NCI-H1092 (cell line): ENCODE measurements at regions not wholly inside any gene's neighbourhood (a gene's known extent, or its start where the extent isn't known, plus 50 kb on each side); places are given as distances from the start of the nearest gene placed in this dataset.
"Not testable (repeated sequence)": the region's sequence is repeated elsewhere in the genome, so short reads cannot be mapped to it uniquely, and the experiment has no call there.

ENCODE experiments used
- DNase-seq: peaks from one replicate; lab custom pipeline; 2025; lab: John Stamatoyannopoulos, UW

DNA sequence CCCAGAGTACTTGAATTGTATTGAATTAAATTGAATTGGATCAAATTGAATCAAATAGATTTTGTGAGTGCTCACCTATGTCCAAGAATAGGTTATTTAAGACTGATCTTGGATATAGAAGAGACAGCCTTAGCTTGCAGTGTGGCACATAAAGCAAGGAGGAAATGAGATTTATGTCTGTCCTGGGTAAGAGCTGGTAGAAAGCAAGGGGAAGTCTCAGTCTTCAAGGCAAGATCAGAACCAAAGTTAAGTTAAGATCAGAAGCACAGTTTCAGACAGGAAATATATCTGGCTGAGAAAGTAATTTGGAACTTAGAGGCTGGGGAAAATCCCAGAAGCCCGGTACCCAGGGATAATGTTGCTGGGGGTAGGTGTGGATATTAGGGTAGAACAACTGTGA, 244.4 kb upstream of the ARPP21 start:
- no peak for DNase-seq

DNA sequence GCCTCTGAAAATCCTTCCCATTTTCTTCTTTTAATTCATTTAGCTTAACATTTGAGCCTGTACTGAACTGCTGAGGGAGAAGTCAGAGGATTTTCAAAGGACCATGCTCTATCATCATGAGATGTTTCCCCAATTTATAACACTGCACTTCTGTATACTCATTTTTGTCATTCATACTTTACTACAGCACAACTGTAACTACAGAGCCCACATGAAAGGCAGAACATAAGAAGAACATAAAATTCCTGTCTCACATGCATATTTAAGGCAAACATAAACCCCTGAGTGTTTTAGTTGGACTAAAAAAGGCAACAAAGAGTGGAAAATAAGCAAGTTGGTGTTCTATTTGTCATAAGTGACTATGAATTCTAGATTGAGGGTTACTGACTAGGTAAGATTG, 237.7 kb upstream of the ARPP21 start:
- DNase-seq, result no peak

DNA sequence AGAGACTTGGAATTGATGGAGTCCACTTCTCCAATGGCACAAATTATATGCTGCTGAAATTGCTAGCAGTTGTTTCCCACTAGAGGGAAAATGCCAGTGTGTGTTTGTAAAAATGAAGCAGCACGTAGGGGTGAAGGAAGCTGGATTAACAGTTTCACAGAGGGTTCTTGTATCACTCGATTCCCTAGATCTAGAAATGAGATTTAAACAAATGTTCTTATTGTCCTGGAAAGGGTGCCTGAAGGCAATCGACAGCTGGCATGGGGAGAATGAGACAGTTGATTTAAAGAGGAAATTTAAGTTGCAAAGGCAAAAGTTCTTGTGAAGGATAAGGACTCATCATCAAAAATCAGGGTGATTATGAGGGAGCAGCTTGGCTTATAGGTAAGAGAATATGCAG, 234.8 kb upstream of the ARPP21 start:
- DNase-seq, result no peak

DNA sequence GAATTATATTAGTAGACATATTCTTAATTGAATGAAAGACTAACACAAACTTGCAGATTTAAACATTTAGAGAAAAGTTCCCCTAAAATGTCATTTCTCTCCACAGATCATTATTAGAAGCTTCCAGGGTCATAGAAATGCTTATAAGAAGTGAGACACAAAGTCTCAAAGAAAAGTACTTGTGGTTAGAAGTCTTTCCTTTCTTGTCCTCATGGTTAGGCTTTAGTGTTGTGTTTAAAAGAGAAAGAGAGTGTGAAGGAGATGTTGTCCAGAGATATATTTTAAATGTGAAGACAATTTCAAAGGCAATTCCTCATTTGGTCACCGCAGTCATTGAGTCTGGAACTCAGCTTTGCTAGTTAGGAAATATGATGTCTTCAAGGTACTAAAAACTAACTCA, 230.4 kb upstream of the ARPP21 start:
- DNase-seq, result no peak

DNA sequence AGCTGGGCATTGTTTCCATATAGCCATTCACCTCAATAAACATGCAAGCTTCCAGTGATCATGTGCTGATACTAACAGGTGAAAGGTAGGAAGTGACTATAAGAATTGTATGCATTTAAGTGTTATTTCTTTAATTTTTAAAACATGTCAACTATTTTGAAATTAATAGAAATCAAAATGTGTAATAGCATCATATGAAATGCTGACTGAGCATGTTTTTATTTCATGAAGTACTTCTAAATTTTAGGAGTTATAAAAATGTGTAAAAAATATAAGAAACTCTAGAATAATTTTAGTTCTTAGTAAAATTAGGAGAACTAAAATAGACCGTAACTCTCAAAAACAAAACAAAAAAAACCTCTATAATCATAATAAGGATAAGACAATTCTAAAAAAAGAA, 229.3 kb upstream of the ARPP21 start:
- DNase-seq, result no peak

DNA sequence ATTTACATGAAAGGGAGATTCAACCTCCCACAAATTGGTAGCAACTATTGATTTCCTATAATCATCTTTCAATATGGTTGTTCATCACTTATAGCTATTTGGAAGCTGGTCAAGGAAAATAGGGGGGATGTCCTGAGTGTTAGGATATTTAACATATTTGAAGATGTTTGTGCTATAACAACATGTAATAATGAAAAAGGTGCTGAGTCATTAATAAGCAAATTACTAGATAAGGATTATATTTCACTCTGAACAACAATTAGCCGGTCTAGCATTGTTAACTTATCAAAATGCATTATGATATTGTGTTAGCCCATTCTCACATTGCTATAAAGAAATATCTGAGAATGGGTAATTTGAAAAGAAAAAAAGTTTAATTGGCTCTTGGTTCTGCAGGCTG, 225.8 kb upstream of the ARPP21 start:
- no peak for DNase-seq

DNA sequence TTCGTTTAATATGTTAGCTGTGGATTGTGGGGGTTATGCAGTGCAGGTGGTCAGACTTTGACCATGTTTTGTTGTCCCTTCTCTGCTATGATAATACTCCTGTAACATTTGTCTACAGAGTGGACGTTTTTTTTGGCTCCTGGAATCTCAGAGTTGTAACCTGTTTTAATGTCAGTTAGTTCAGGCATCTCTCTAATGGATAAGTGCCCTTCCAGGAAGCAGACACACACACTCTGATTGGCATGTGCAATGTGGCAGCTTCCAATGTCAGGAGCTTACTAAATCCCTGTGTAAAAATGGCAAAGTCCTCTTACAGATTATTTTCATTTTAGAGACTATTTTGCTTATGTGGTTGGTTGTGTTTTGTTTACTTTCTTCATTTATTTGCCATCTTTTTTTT, 222.2 kb upstream of the ARPP21 start:
- DNase-seq, result no peak

DNA sequence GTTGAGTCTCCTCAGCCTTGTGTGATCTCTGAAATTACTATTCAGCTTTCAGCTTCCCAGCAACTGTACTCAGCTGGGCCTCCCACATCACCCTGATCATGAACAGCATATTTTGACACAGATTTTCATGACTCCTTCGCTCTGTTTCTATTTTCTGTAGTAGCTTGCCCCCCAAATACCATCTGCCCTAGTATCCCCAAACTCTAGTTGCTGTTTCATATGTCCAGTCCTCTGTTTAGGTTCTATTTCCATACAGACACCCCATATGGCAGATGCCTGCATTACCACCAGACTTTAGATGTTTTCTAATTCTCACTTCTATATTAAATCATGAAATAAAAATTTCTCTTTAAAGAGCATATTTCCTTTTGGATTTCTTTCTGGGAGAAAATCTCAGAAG, 217.2 kb upstream of the ARPP21 start:
- no peak for DNase-seq

DNA sequence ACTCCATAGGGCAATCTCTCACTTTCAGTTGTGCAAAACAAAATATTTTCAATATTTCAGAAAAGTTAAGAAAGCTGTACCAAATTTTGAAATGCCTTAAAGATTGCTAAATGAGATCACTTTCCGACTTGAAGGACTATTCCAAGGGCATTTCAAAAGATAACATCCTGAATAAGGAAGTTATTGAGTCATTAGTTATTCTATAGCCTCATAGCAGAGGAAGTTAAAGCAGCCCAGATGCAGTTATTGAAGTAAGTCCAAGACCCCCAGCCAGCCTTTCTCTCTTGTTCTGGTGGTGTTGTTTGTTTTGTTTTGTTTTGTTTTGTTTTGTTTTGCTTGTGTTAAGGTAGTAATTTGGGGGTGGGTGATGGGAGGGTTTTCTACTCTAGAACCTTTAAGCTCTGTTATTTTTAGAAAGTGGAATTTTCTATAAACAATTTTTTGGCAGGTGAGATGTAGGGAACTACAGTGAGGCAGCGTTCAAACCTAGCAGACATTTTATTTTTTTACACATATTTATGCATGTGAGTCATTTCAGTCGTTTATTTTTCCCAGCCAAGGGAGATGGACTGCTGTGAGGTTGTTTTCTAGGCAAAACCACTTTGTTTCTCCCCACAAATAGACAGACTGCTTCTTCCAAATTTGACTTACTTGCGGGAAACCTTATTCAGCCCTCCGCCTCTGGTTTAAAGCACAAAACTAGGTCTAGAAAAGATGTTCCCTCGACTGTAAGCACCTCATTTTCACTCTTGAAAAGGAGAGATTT, 216.3 kb upstream of the ARPP21 start:
- DNase-seq, result no peak

DNA sequence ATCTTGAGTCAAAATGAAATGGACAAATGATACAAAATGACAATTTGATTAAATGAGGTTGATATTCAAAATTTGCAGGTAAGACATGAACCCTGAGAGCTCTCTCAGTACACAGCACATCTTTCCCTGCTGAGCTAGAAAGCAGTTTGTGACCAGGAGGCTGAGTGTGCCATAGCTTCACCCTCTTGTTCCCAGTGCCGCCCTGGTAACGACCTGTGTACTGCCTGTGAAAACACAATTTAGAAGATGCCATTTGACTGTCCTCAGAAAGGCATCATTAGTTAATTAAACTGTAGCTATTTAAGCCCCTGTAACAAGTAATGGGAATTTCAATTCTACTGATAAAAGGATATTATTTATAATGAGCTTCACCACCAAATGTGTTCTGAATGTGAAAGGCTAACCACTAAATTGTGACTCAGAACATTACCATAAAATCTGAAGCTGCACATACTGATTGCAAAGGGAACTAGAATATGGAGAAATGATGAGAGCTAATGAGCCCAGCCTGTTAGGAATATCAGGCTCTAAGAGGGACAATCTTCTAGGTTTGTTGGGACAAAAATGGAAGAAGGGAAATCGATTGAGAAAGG, 212.9 kb upstream of the ARPP21 start:
- DNase-seq, result no peak

DNA sequence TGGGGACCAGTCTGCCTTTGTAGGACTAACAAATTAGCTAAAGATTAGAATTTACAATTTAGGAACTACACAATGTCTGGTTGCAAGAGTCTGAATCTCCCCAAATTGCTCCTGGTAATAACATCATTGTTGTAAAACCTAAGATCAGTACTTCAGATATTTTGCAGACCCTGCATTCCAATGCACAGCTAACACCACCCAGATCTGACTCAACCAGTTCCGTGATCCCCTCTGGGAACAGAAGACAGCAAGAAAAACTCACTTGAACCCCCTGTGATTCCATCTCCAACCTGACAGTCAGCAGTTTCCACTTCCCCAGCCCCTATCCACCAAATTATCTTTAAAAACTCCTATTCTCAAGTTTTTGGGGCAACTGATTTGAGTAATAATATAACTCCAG, 201.9 kb upstream of the ARPP21 start:
- DNase-seq, result no peak

DNA sequence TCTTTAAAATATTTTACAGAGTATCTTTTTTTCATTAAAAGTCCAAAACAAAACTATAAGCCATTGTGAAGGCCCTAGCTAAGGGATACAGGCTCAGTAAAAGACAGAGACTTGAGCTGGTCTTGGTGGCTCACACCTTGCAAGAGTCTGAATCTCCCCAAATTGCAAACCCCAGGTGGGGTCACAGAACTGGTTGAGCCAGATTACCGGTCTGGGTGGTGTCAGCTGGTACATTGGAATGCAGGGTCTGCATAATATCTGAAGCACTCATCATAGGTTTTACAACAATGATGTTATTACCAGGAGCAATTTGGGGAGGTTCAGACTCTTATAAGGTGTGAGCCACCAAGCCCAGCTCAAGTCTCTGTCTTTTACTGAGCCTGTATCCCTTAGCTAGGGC, 201.2 kb upstream of the ARPP21 start:
- no peak for DNase-seq

DNA sequence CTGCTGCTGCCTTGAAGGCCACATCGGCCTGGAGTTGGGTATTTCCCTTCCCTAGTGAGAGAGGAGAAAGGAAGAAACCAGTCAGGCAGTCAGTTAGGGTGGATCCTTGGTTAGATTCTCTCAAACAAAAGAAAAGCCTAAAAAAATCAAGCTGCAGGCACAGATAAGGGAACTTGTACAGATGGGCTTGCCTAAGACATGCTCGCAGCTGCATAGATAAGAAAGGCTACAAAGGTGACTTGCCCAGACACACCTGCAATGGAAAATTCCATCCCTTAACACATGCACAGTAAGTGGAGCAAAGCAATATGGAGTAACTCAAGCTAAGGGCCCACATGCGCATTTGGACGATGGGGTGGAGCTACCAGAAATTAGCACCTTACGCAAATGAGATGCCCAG, 199.7 kb upstream of the ARPP21 start:
- no peak for DNase-seq

DNA sequence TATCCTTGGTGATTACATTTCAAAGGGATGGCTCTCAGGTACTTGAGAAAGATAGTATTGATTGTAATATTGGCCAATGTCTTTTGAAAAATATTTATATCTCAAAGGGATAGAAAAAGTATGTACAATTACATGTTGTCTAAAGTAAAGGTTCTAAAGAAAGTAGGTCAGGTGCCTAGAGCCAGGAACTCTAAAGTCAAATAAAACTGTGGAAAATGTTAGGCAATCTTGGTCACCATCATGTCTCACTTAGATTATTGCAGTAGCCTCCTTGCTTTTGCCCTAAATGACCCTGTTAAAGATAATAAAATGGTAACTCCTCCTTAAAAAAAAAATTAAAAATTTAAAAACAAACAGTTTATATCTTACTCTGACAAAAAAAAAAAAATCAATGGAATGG, 198.5 kb upstream of the ARPP21 start:
- no peak for DNase-seq

DNA sequence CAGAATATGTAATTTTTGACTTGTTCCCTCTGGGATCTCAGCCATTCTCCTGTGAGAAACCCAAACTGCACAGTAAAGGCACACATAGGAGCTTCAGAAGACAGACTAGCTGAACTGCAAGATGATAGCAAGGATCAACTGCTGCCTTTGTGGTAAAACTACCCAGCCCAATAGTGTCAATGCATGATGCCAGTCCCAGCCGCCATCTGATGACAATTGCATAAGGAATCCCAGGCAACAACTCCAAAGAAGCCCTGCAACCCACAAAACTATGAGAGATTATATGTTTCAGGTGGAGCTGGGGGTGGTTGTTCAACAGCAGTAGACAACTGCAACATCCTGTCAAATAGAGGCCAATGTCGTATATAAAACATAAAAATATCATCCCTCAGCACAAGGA, 192.4 kb upstream of the ARPP21 start:
- no peak for DNase-seq

DNA sequence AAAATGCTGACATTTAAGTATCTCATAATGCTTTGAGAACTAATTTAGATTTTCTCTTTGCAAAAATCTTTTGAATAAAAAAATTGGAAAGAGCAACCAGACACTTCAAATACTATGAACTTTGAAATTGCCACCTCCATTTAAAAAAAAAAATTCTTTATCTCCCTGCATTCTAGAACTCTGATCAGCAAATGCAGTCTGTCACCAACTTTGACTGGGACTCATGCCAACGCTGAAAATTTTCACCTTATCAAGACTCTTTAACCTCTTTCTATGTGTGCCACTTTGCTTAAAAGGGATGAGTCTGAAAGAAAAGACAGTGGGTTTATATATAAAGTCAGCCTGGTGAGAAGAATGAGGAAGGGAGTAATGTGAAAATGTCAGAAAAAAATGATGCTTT, 191.2 kb upstream of the ARPP21 start:
- DNase-seq, result no peak

DNA sequence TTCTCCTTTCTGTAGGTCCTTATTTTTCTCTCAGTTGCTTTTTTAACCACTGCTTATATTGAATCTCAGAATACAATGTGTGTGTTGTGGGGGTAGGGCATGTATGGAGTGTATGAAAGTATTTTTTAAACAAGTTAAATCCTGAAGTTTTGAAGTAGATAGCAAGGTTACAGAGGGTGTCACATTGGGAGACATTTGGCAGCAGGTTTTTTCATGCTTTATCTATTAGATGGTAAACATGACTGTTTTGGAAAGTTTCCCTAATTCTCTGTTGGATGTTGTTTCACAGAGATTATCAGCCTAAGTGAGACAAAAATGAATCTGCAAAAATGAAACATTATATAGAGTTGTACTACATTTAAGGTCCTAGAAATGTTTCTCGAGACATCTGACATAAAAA, 190.6 kb upstream of the ARPP21 start:
- DNase-seq, result no peak

DNA sequence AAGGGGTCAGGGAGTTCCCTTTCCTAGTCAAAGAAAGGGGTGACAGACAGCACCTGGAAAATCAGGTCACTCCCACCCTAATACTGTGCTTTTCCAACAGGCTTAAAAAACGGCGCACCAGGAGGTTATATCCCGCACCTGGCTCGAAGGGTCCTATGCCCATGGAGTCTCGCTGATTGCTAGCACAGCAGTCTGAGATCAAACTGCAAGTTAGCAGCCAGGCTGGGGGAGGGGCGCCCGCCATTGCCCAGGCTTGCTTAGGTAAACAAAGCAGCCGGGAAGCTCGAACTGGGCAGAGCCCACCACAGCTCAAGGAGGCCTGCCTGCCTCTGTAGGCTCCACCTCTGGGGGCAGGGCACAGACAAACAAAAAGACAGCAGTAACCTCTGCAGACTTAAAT, 184.5 kb upstream of the ARPP21 start:
- not testable (repeated sequence) for DNase-seq

DNA sequence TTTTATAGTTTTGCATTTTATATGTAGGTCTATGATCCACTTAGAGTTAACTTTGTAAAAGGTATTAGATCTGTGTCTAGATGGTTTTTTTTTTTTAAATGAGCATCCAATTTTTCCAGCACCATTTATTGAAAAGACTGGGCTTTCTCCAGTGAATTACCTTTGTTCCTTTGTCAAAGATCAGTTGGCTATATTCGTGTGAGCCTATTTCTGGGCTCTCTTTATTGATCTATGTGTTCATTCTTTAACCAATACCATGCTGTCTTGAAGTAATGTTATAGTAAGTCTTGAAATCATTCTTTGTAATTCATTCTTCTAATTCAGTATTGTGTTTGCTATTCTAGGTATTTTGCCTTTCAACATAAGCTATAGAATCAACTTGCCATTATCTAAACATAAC, 165.4 kb upstream of the ARPP21 start:
- no peak for DNase-seq

DNA sequence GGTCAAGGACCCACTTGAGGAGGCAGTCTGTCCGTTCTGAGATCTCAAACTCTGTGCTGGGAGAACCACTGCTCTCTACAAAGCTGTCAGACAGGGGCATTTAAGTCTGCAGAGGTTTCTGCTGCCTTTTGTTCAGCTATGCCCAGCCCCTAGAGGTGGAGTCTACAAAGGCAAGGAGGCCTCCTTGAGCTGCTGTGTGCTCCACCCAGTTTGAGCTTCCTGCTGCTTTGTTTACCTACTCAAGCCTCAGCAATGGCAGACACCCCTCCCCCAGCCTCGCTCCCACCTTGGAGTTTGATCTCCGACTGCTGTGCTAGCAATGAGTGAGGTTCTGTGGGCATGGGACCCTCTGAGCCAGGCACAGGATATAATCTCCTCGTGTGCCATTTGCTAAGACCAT, 156.8 kb upstream of the ARPP21 start:
- DNase-seq, result not testable (repeated sequence)

DNA sequence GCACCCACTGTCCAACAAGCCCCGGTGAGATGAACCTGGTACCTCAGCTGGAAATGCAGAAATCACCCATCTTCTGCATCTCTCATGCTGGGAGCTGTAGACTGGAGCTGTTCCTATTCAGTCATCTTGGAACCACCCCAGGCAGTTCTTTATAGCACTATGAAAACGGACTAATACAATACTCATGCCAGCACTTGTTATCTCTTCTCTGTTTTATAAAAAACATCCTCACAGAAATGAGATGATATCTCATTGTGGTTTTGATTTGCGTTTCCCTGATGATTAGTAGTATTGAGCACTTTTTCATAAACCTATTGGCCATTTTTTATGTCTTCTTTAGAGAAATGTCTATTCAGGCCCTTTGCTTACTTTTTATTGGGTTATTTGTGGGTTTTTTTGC, 156.2 kb upstream of the ARPP21 start:
- no peak for DNase-seq

DNA sequence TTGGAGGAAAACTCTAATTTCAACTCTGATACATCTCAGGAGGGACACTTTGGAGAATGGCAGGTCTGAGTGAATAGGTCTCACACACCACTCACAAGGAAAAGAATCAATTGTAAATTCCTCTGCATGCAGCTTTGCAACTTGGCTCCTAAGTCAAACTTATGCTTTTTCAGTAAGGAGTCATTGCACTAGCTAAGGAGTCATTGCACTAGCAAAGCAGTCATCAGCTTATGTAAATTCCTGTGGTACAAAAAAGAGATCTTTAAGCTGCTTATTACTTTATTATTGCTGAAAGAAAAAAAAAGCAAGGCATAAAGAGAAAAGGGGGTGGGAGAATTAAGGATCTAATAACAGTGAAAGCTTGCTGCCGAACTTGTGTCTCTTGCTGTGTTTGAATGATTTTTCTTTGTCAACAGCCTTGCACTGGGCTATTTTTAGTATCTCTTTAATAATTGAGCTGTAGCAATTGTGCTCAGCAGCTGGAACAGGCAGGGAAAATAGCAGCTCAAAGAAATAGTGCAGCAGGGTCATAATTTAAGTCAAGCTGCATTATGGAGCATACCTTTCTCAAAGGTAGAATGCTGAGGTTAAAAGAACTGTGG, 154.3 kb upstream of the ARPP21 start:
- DNase-seq, result no peak

DNA sequence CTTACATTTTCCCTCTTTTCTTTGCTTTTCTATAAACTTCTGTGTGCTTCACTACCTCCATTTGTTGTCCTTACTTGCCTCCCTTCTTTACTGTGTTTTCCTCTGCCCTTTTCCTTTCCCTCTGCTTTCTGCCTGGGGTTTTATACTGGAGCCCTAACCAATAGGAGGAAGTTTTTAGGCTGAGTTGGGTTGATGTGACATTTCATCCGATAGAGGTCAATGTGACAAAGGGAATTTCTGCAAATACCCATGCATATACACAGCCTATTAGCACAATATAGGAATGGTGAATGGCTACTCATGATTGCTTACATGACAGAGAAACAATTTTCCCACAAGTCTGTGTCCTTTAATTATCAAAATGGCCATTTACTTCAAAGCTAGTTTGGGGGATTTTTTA, 153.0 kb upstream of the ARPP21 start:
- no peak for DNase-seq

DNA sequence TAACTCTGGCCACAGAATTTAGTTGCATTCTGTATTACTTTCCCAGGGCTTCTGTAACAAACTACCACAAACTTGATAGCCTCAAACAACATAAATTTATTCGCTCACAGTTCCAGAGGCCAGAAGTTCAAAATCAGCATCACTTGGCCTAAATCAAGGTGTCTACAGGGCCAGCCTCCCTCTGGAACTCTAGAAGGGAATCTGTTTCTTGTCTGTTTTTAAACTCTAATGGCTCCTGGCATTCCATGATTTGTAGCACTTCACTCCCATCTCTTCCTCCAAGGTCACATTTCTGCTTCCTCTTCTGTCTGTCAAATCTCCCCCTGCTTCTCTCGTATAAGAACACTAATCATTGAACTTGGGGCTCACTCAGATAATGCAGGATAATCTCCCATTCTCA, 151.9 kb upstream of the ARPP21 start:
- no peak for DNase-seq
